OCI-LY7 (cell line): ENCODE measurements at regions not wholly inside any gene's neighbourhood (a gene's known extent, or its start where the extent isn't known, plus 50 kb on each side); places are given as distances from the start of the nearest gene placed in this dataset.

Source experiments
- CTCF ChIP-seq: fragments of 200-600 bp; sonication (generic); conservative IDR thresholded peaks from 2 replicates; pipeline ENCODE4 v1.5.1; 2014; ENCODE audit warnings: mild to moderate bottlenecking, antibody characterized with exemption, low read length, moderate library complexity, mixed read lengths
- EZH2phosphoT487 ChIP-seq: fragments of 200-600 bp; sonication (generic); IDR thresholded peaks from 2 replicates; pipeline ENCODE4 v1.6.1; 2018; ENCODE audit warnings: low read depth, borderline replicate concordance, mild to moderate bottlenecking, mixed run types, antibody characterized with exemption, low read length, moderate library complexity, mixed read lengths

- TF ChIP-seq CTCF (no peak), EZH2phosphoT487 (no peak)
These were observed 59.7 kb downstream of the CAPZA3 start for GRCh38 chr12:18797604-18798003.
